RPMI8226 (cell line): ENCODE measurements at regions not wholly inside any gene's neighbourhood (a gene's known extent, or its start where the extent isn't known, plus 50 kb on each side); places are given as distances from the start of the nearest gene placed in this dataset.
"Not testable (repeated sequence)": the region's sequence is repeated elsewhere in the genome, so short reads cannot be mapped to it uniquely, and the experiment has no call there.

Experiments used
- DNase-seq: peaks from one replicate; pipeline ENCODE4 v3.0.0-alpha.2; 2015

GRCh38 chr3:40756500-40756899 is 231.7 kb downstream of the ZNF621 start:
- DNase-seq, result no peak

GRCh38 chr3:40762771-40763170 is 238.0 kb downstream of the ZNF621 start:
- DNase-seq, result not testable (repeated sequence)

GRCh38 chr3:40763807-40764206 is 239.0 kb downstream of the ZNF621 start:
- DNase-seq, result no peak

- no peak for DNase-seq
Measured at GRCh38 chr3:40764747-40765146, 240.0 kb downstream of the ZNF621 start.

GRCh38 chr3:40765884-40766283 is 241.1 kb downstream of the ZNF621 start:
- DNase-seq, result no peak

- no peak for DNase-seq
Measured at GRCh38 chr3:40766396-40766795, 241.6 kb downstream of the ZNF621 start.

- no peak for DNase-seq
Measured at GRCh38 chr3:40768046-40768445, 243.3 kb downstream of the ZNF621 start.

GRCh38 chr3:40768536-40768935 is 243.8 kb downstream of the ZNF621 start:
- DNase-seq, result no peak

- DNase-seq, result no peak
Measured at GRCh38 chr3:40770061-40770460, 245.3 kb downstream of the ZNF621 start.

GRCh38 chr3:40771112-40771511 is 246.4 kb downstream of the ZNF621 start:
- no peak for DNase-seq

GRCh38 chr3:40779039-40779438 is 254.3 kb downstream of the ZNF621 start:
- DNase-seq, result no peak

- DNase-seq, result no peak
Measured at GRCh38 chr3:40780291-40780924, 255.6 kb downstream of the ZNF621 start.

- no peak for DNase-seq
Measured at GRCh38 chr3:40780925-40781406, 256.2 kb downstream of the ZNF621 start.

- DNase-seq, result peak; percentile 5
Measured at GRCh38 chr3:40782111-40782721, 257.5 kb downstream of the ZNF621 start.

GRCh38 chr3:40790746-40791145 is 266.0 kb downstream of the ZNF621 start:
- DNase-seq, result no peak

GRCh38 chr3:40793730-40794129 is 269.0 kb downstream of the ZNF621 start:
- no peak for DNase-seq

- no peak for DNase-seq
Measured at GRCh38 chr3:40800343-40800742, 275.6 kb downstream of the ZNF621 start.

GRCh38 chr3:40801284-40801741 is 276.6 kb downstream of the ZNF621 start:
- no peak for DNase-seq

- DNase-seq, result no peak
Measured at GRCh38 chr3:40803311-40803710, 278.6 kb downstream of the ZNF621 start.

- no peak for DNase-seq
Measured at GRCh38 chr3:40805456-40805855, 280.7 kb downstream of the ZNF621 start.

GRCh38 chr3:40810813-40811212 is 286.1 kb downstream of the ZNF621 start:
- DNase-seq, result no peak

GRCh38 chr3:40817017-40817416 is 292.3 kb downstream of the ZNF621 start:
- DNase-seq, result no peak

- DNase-seq, result no peak
Measured at GRCh38 chr3:40821315-40821714, 296.6 kb downstream of the ZNF621 start.

- no peak for DNase-seq
Measured at GRCh38 chr3:40827226-40827625, 302.5 kb downstream of the ZNF621 start.
